ENCODE measurements at regions not wholly inside any gene's neighbourhood (a gene's known extent, or its start where the extent isn't known, plus 50 kb on each side); places are given as distances from the start of the nearest gene placed in this dataset.
A peak's percentile ranks its signal among the peaks of the same experiment; 100 is the strongest.

GRCh38 chr6:153949616-153950015 lies 89.4 kb upstream of the OPRM1 start:
- H3K36me3 Mint-ChIP-seq = no peaks in the 10 kb centered on the region
- H3K9me3 ChIP-seq = no peaks in the 10 kb centered on the region
- H3K27me3 ChIP-seq (replicated peaks in 1 of 2; ENCODE audit: control insufficient read depth in 2 of 2, extremely low read depth in 1 of 2, insufficient read depth in 2 of 2, low read length in 1 of 2) = peaks cover 0 to 2% of the 10 kb centered on the region in 2 experiments
- peaks cover 0 to 6% (median 0%) of the 10 kb centered on the region in 3 donors for H3K9me3 Mint-ChIP-seq
- no peak overlapping the region for H3K4me3 ChIP-seq (ENCODE audit: control insufficient read depth in 1 of 2, extremely low read depth in 1 of 2, low read length in 1 of 2)
- no CpG with 5 or more reads among the region's 4 CpGs for WGBS (ENCODE audit: insufficient coverage)
- POLR2A ChIA-PET = no interaction called here
- H3K4me3 Mint-ChIP-seq = no peak overlapping the region
- peaks cover 0 to 5% of the 10 kb centered on the region in 2 donors for H3K27me3 Mint-ChIP-seq
- no peak overlapping the region for H3K27ac Mint-ChIP-seq
- no peaks in the 10 kb centered on the region for H3K4me1 ChIP-seq (ENCODE audit: control insufficient read depth in 1 of 2, extremely low read depth in 1 of 2, insufficient read depth in 2 of 2, low read length in 2 of 2)
- CTCF ChIA-PET = no interaction called here
- DNase-seq (no peak), ATAC-seq (replicated peaks in 1 of 4) (no peak)
- no peaks in the 10 kb centered on the region for H3K36me3 ChIP-seq (ENCODE audit: control insufficient read depth in 2 of 2, extremely low read depth in 1 of 2, insufficient read depth in 1 of 2, low read length in 1 of 2)
- H3K27ac ChIP-seq (ENCODE audit: low read length) = no peak overlapping the region
- no peaks in the 10 kb centered on the region for H3K4me1 Mint-ChIP-seq

- no peaks in the 10 kb centered on the region for H3K9me3 Mint-ChIP-seq
- Histone ChIP-seq H3K4me3 (ENCODE audit: control insufficient read depth in 1 of 2, extremely low read depth in 1 of 2, low read length in 1 of 2) (no peak overlapping the region), H3K36me3 (ENCODE audit: control insufficient read depth in 2 of 2, extremely low read depth in 1 of 2, insufficient read depth in 1 of 2, low read length in 1 of 2) (no peaks in the 10 kb centered on the region), H3K9me3 (no peaks in the 10 kb centered on the region), H3K27me3 (replicated peaks in 1 of 2; ENCODE audit: control insufficient read depth in 2 of 2, extremely low read depth in 1 of 2, insufficient read depth in 2 of 2, low read length in 1 of 2) (peaks cover 0 to 2% of the 10 kb centered on the region in 2 experiments), H3K4me1 (ENCODE audit: control insufficient read depth in 1 of 2, extremely low read depth in 1 of 2, insufficient read depth in 2 of 2, low read length in 2 of 2) (no peaks in the 10 kb centered on the region), H3K27ac (ENCODE audit: low read length) (no peak overlapping the region)
- peaks cover 0 to 5% of the 10 kb centered on the region in 2 donors for H3K27me3 Mint-ChIP-seq
- no peaks in the 10 kb centered on the region for H3K36me3 Mint-ChIP-seq
- CTCF ChIA-PET = no interaction called here
- no peak overlapping the region for H3K4me3 Mint-ChIP-seq
- no peaks in the 10 kb centered on the region for H3K4me1 Mint-ChIP-seq
- no peak overlapping the region for H3K27ac Mint-ChIP-seq
- DNase-seq (peak in 1 of 35 experiments; percentile 13), ATAC-seq (replicated peaks in 1 of 4) (no peak)
- POLR2A ChIA-PET = no interaction called here
- 0% methylated on average over 2 of the region's 5 CpGs for WGBS (ENCODE audit: insufficient coverage)
These were observed 91.1 kb upstream of the OPRM1 start for GRCh38 chr6:153947808-153948447.

GRCh38 chr6:153944201-153944600 lies 94.8 kb upstream of the OPRM1 start:
- ATAC-seq (replicated peaks in 1 of 4) (no peak), DNase-seq (no peak)
- ChIA-PET POLR2A (no interaction called here), CTCF (no interaction called here)
- no peaks in the 10 kb centered on the region for H3K4me1 Mint-ChIP-seq
- H3K27ac ChIP-seq (ENCODE audit: low read length) = no peak overlapping the region
- H3K36me3 Mint-ChIP-seq = no peaks in the 10 kb centered on the region
- no peak overlapping the region for H3K4me3 Mint-ChIP-seq
- WGBS (ENCODE audit: insufficient coverage) = no CpG with 5 or more reads among the region's 3 CpGs
- H3K27ac Mint-ChIP-seq = no peak overlapping the region
- no peaks in the 10 kb centered on the region for H3K36me3 ChIP-seq (ENCODE audit: control insufficient read depth in 2 of 2, extremely low read depth in 1 of 2, insufficient read depth in 1 of 2, low read length in 1 of 2)
- no peaks in the 10 kb centered on the region for H3K9me3 Mint-ChIP-seq
- H3K4me1 ChIP-seq (ENCODE audit: control insufficient read depth in 1 of 2, extremely low read depth in 1 of 2, insufficient read depth in 2 of 2, low read length in 2 of 2) = no peaks in the 10 kb centered on the region
- H3K27me3 ChIP-seq (replicated peaks in 1 of 2; ENCODE audit: control insufficient read depth in 2 of 2, extremely low read depth in 1 of 2, insufficient read depth in 2 of 2, low read length in 1 of 2) = no peaks in the 10 kb centered on the region
- no peaks in the 10 kb centered on the region for H3K9me3 ChIP-seq
- H3K27me3 Mint-ChIP-seq = no peaks in the 10 kb centered on the region
- no peak overlapping the region for H3K4me3 ChIP-seq (ENCODE audit: control insufficient read depth in 1 of 2, extremely low read depth in 1 of 2, low read length in 1 of 2)

GRCh38 chr6:153942361-153942760 lies 96.7 kb upstream of the OPRM1 start:
- no peak overlapping the region for H3K27ac ChIP-seq (ENCODE audit: low read length)
- ChIA-PET POLR2A (no interaction called here), CTCF (no interaction called here)
- peaks cover 0 to 2% of the 10 kb centered on the region in 2 experiments for H3K27me3 ChIP-seq (replicated peaks in 1 of 2; ENCODE audit: control insufficient read depth in 2 of 2, extremely low read depth in 1 of 2, insufficient read depth in 2 of 2, low read length in 1 of 2)
- 33% methylated on average over 1 of the region's 1 CpG for WGBS (ENCODE audit: insufficient coverage)
- no peaks in the 10 kb centered on the region for H3K9me3 Mint-ChIP-seq
- H3K27ac Mint-ChIP-seq = no peak overlapping the region
- DNase-seq = no peak
- H3K4me3 ChIP-seq (ENCODE audit: control insufficient read depth in 1 of 2, extremely low read depth in 1 of 2, low read length in 1 of 2) = no peak overlapping the region
- no peak overlapping the region for H3K4me3 Mint-ChIP-seq
- H3K36me3 Mint-ChIP-seq = no peaks in the 10 kb centered on the region
- no peaks in the 10 kb centered on the region for H3K9me3 ChIP-seq
- no peaks in the 10 kb centered on the region for H3K4me1 Mint-ChIP-seq
- H3K27me3 Mint-ChIP-seq = no peaks in the 10 kb centered on the region
- no peak for ATAC-seq (replicated peaks in 1 of 4)
- no peaks in the 10 kb centered on the region for H3K4me1 ChIP-seq (ENCODE audit: control insufficient read depth in 1 of 2, extremely low read depth in 1 of 2, insufficient read depth in 2 of 2, low read length in 2 of 2)
- no peaks in the 10 kb centered on the region for H3K36me3 ChIP-seq (ENCODE audit: control insufficient read depth in 2 of 2, extremely low read depth in 1 of 2, insufficient read depth in 1 of 2, low read length in 1 of 2)

- H3K4me1 ChIP-seq (ENCODE audit: control insufficient read depth in 1 of 2, extremely low read depth in 1 of 2, insufficient read depth in 2 of 2, low read length in 2 of 2) = no peaks in the 10 kb centered on the region
- H3K4me3 ChIP-seq (ENCODE audit: control insufficient read depth in 1 of 2, extremely low read depth in 1 of 2, low read length in 1 of 2) = no peak overlapping the region
- 56% methylated on average over 2 of the region's 2 CpGs for WGBS (ENCODE audit: insufficient coverage)
- ChIA-PET CTCF (interaction anchor here in 1 of 2 donors (0.5 kb wide), 1 partner anchor 21 kb away, joined by 3 read pairs; no protein-coding TSS in a partner anchor), POLR2A (no interaction called here)
- H3K36me3 ChIP-seq (ENCODE audit: control insufficient read depth in 2 of 2, extremely low read depth in 1 of 2, insufficient read depth in 1 of 2, low read length in 1 of 2) = no peaks in the 10 kb centered on the region
- H3K4me3 Mint-ChIP-seq = no peak overlapping the region
- H3K9me3 ChIP-seq = no peaks in the 10 kb centered on the region
- no peak for ATAC-seq (replicated peaks in 1 of 4)
- H3K36me3 Mint-ChIP-seq = no peaks in the 10 kb centered on the region
- H3K9me3 Mint-ChIP-seq = no peaks in the 10 kb centered on the region
- H3K27ac ChIP-seq (ENCODE audit: low read length) = no peak overlapping the region
- no peak overlapping the region for H3K27ac Mint-ChIP-seq
- peaks cover 0 to 2% of the 10 kb centered on the region in 2 experiments for H3K27me3 ChIP-seq (replicated peaks in 1 of 2; ENCODE audit: control insufficient read depth in 2 of 2, extremely low read depth in 1 of 2, insufficient read depth in 2 of 2, low read length in 1 of 2)
- no peaks in the 10 kb centered on the region for H3K4me1 Mint-ChIP-seq
- H3K27me3 Mint-ChIP-seq = no peaks in the 10 kb centered on the region
- no peak for DNase-seq
These were observed 97.3 kb upstream of the OPRM1 start for GRCh38 chr6:153941768-153942167.

- 81% methylated on average over 2 of the region's 10 CpGs for WGBS (ENCODE audit: insufficient coverage)
- Histone ChIP-seq H3K4me3 (ENCODE audit: control insufficient read depth in 1 of 2, extremely low read depth in 1 of 2, low read length in 1 of 2) (no peak overlapping the region), H3K4me1 (ENCODE audit: control insufficient read depth in 1 of 2, extremely low read depth in 1 of 2, insufficient read depth in 2 of 2, low read length in 2 of 2) (no peaks in the 10 kb centered on the region), H3K27ac (ENCODE audit: low read length) (no peak overlapping the region), H3K9me3 (no peaks in the 10 kb centered on the region), H3K36me3 (ENCODE audit: control insufficient read depth in 2 of 2, extremely low read depth in 1 of 2, insufficient read depth in 1 of 2, low read length in 1 of 2) (no peaks in the 10 kb centered on the region), H3K27me3 (replicated peaks in 1 of 2; ENCODE audit: control insufficient read depth in 2 of 2, extremely low read depth in 1 of 2, insufficient read depth in 2 of 2, low read length in 1 of 2) (peaks cover 0 to 2% of the 10 kb centered on the region in 2 experiments)
- ChIA-PET POLR2A (no interaction called here), CTCF (no interaction called here)
- no peaks in the 10 kb centered on the region for H3K4me1 Mint-ChIP-seq
- DNase-seq = no peak
- no peaks in the 10 kb centered on the region for H3K27me3 Mint-ChIP-seq
- H3K27ac Mint-ChIP-seq = no peak overlapping the region
- no peak overlapping the region for H3K4me3 Mint-ChIP-seq
- peaks cover 0 to 3% (median 0%) of the 10 kb centered on the region in 3 donors for H3K9me3 Mint-ChIP-seq
- H3K36me3 Mint-ChIP-seq = no peaks in the 10 kb centered on the region
- no peak for ATAC-seq (replicated peaks in 1 of 4)
These were observed 100.2 kb upstream of the OPRM1 start for GRCh38 chr6:153938876-153939275.

GRCh38 chr6:153931431-153931830 lies 107.6 kb upstream of the OPRM1 start:
- no peak overlapping the region for H3K4me3 Mint-ChIP-seq
- H3K27ac ChIP-seq (ENCODE audit: low read length) = no peak overlapping the region
- H3K36me3 Mint-ChIP-seq = no peaks in the 10 kb centered on the region
- no peak for ATAC-seq (replicated peaks in 1 of 4)
- no peak overlapping the region for H3K4me3 ChIP-seq (ENCODE audit: control insufficient read depth in 1 of 2, extremely low read depth in 1 of 2, low read length in 1 of 2)
- POLR2A ChIA-PET = no interaction called here
- no peak overlapping the region for H3K27ac Mint-ChIP-seq
- no peaks in the 10 kb centered on the region for H3K36me3 ChIP-seq (ENCODE audit: control insufficient read depth in 2 of 2, extremely low read depth in 1 of 2, insufficient read depth in 1 of 2, low read length in 1 of 2)
- DNase-seq = no peak
- no peaks in the 10 kb centered on the region for H3K27me3 Mint-ChIP-seq
- WGBS (ENCODE audit: insufficient coverage) = 100% methylated on average over 2 of the region's 3 CpGs
- peaks cover 0 to 2% (median 0%) of the 10 kb centered on the region in 3 donors for H3K9me3 Mint-ChIP-seq
- no peaks in the 10 kb centered on the region for H3K9me3 ChIP-seq
- H3K4me1 Mint-ChIP-seq = no peaks in the 10 kb centered on the region
- no peaks in the 10 kb centered on the region for H3K27me3 ChIP-seq (replicated peaks in 1 of 2; ENCODE audit: control insufficient read depth in 2 of 2, extremely low read depth in 1 of 2, insufficient read depth in 2 of 2, low read length in 1 of 2)
- CTCF ChIA-PET = no interaction called here
- no peaks in the 10 kb centered on the region for H3K4me1 ChIP-seq (ENCODE audit: control insufficient read depth in 1 of 2, extremely low read depth in 1 of 2, insufficient read depth in 2 of 2, low read length in 2 of 2)
